GM06990 (cell line): ENCODE measurements at regions not wholly inside any gene's neighbourhood (a gene's known extent, or its start where the extent isn't known, plus 50 kb on each side); places are given as distances from the start of the nearest gene placed in this dataset.

Source experiments
- DNase-seq: peaks from one replicate; pipeline ENCODE4 v3.0.0-alpha.2; 2011; ENCODE audit not compliant: insufficient read length; ENCODE audit errors: extremely low read depth
- H3K27me3 ChIP-seq: replicated peaks from 2 replicates; pipeline ENCODE4 v1.6.0; 2011; ENCODE audit warnings: low read length; ENCODE audit not compliant: control insufficient read depth, insufficient read depth
- H3K36me3 ChIP-seq: 2 replicates; pipeline ENCODE4 v1.5.1; 2011; ENCODE audit warnings: low read length; ENCODE audit not compliant: control insufficient read depth, insufficient read depth
- H3K4me3 ChIP-seq: replicated peaks from 2 replicates; pipeline ENCODE4 v1.5.1; 2011; ENCODE audit warnings: low read depth, mild to moderate bottlenecking, control low read depth, low read length
- CTCF ChIP-seq: IDR thresholded peaks from 2 replicates; pipeline ENCODE4 v1.5.1; 2011; ENCODE audit warnings: low read length, control low read depth, mild to moderate bottlenecking, inconsistent platforms; ENCODE audit not compliant: insufficient read depth, poor library complexity, severe bottlenecking

- no peak for DNase-seq
Observed at GRCh38 chr13:83414393-83414792, 467.9 kb downstream of the SLITRK1 start.

DNA sequence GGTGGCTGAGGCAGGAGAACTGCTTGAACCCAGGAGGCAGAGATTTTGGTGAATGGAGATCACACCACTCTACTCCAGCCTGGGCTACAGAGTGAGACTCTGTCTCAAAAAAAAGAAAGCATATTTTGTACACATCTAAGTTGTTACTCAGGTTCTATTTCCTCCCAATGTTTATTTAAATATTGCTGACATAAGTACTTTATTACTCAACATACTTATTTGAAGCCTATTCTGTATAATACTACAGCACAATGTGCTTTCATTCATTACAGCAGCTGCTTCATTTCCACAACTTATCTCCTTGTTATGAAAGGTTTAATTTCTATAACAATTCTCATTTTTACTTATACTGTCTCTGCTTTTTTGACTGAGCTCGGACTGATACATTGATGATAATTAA lies 495.7 kb downstream of the SLITRK1 start:
- Histone ChIP-seq H3K36me3 (no peaks in the 10 kb centered on the region), H3K4me3 (no peak overlapping the region), H3K27me3 (no peaks in the 10 kb centered on the region)
- TF ChIP-seq CTCF = no peak
- DNase-seq = no peak

More at GRCh38 chr13:83414393-83414792, 467.9 kb downstream of the SLITRK1 start:
- no peaks in the 10 kb centered on the region for H3K36me3 ChIP-seq
- no peak overlapping the region for H3K4me3 ChIP-seq
- no peak for TF ChIP-seq CTCF
- H3K27me3 ChIP-seq = no peaks in the 10 kb centered on the region

DNA sequence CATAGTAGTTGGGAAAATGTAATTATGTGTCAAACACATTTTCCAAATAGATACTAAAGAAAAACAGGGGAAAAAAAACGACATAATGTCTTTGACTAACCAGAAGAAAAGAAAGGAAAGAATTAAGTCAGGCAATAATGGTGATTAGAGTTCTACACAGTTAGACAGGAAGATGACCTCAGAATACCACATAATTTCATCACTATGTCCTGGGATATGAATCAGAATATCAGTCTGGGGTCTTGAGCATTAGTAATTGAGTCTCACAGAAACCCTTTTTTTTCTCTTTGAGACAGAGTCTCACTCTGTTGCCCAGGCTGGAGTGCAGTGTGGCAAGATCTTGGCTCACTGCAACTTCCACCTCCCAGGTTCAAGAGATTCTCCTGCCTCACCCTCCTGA lies 503.4 kb downstream of the SLITRK1 start:
- no peak for DNase-seq
- no peak for TF ChIP-seq CTCF
- Histone ChIP-seq H3K4me3 (no peak overlapping the region), H3K36me3 (no peaks in the 10 kb centered on the region), H3K27me3 (no peaks in the 10 kb centered on the region)

DNA sequence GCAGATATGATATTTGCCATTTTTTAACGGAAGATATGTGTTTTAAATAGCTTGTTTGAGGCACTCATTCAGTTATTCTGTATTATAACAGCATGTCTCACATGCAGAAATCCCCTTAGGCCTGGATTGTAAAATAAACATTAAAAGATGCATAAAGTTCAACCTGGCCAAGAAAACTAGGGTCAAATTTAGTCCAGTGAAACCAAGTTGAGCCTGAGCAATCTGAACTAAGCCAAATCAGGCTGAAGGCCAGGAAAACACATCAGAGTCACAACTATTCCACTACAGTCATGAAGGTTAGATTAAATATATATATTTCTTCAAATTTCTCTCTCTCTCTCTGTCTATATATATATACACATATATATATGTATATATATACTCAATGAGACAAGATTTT lies 504.8 kb downstream of the SLITRK1 start:
- Histone ChIP-seq H3K27me3 (no peaks in the 10 kb centered on the region), H3K36me3 (no peaks in the 10 kb centered on the region), H3K4me3 (no peak overlapping the region)
- no peak for TF ChIP-seq CTCF
- DNase-seq = no peak

- no peak overlapping the region for H3K4me3 ChIP-seq
- H3K36me3 ChIP-seq = no peaks in the 10 kb centered on the region
- DNase-seq = no peak
- no peak for TF ChIP-seq CTCF
- H3K27me3 ChIP-seq = no peaks in the 10 kb centered on the region
Observed at GRCh38 chr13:83372786-83373185, 509.5 kb downstream of the SLITRK1 start.

GRCh38 chr13:83365723-83366122 lies 516.6 kb downstream of the SLITRK1 start:
- Histone ChIP-seq H3K4me3 (no peak overlapping the region), H3K27me3 (no peaks in the 10 kb centered on the region), H3K36me3 (no peaks in the 10 kb centered on the region)
- no peak for TF ChIP-seq CTCF
- no peak for DNase-seq
